Upper lobe of left lung (tissue), 6 donors: ENCODE measurements at regions not wholly inside any gene's neighbourhood (a gene's known extent, or its start where the extent isn't known, plus 50 kb on each side); places are given as distances from the start of the nearest gene placed in this dataset.

Experiments
- ATAC-seq, 2 donors: fragments of 200-7000 bp; cut with Tn5 transposase; one replicate each; pipeline ENCODE4 v1.9.1; 2022; ENCODE audit warnings: mild to moderate bottlenecking in 2 of 2, moderate library complexity in 2 of 2; ENCODE audit not compliant: low FRiP score in 2 of 2
- DNase-seq, 2 donors: peaks; one replicate each; pipeline ENCODE4 v3.0.0-alpha.2; 2019 to 2020
- H3K27ac ChIP-seq, 4 donors: fragments of 200-600 bp; sonication (generic); one replicate each; pipeline ENCODE4 v1.5.1; 2016 to 2019
- H3K27me3 ChIP-seq, 4 donors: fragments of 200-600 bp; sonication (generic); one replicate each; pipeline ENCODE4 v1.5.1; 2017 to 2019
- H3K36me3 ChIP-seq, 4 donors: fragments of 200-600 bp; sonication (generic); one replicate each; pipeline ENCODE4 v1.5.1; 2016 to 2019
- H3K4me1 ChIP-seq, 4 donors: fragments of 200-600 bp; sonication (generic); one replicate each; pipeline ENCODE4 v1.5.1; 2018 to 2019
- H3K4me3 ChIP-seq, 4 donors: fragments of 200-600 bp; sonication (generic); one replicate each; pipeline ENCODE4 v1.5.1; 2017 to 2019; ENCODE audit warnings: mild to moderate bottlenecking in 2 of 4, moderate library complexity in 1 of 4
- H3K9me3 ChIP-seq, 4 donors: fragments of 200-600 bp; sonication (generic); one replicate each; pipeline ENCODE4 v1.5.1; 2018 to 2019
- EP300 ChIP-seq, 4 donors: sonication (generic); formaldehyde crosslinking; IDR thresholded peaks; one replicate each; pipeline ENCODE4 v1.5.1; 2017; ENCODE audit warnings: antibody characterized with exemption in 4 of 4, control low read depth in 2 of 4
- POLR2A ChIP-seq, 4 donors: fragments of 450-650 bp; IDR thresholded peaks; one replicate each; pipeline ENCODE4 v1.5.1; 2016 to 2017; ENCODE audit warnings: antibody characterized with exemption in 4 of 4, mild to moderate bottlenecking in 2 of 4
- POLR2AphosphoS5 ChIP-seq, 2 donors: sonication (generic); formaldehyde crosslinking; IDR thresholded peaks; one replicate each; pipeline ENCODE4 v1.5.1; 2017; ENCODE audit warnings: antibody characterized with exemption in 2 of 2
- WGBS, 2 donors: methylation state at CpG; one replicate each; pipeline ENCODE4 v1.1.5; 2017 to 2018; 5-methylcytosine and 5-hydroxymethylcytosine counted together
- TF ChIP-seq, protein P1 (sequence below), 6 experiments: fragments of 450-650 bp in 4 of 6; fragments of 200-600 bp in 2 of 6; sonication (generic) in 2 of 6; IDR thresholded peaks; one replicate each; pipeline ENCODE4 v1.5.1; 2016 to 2019; ENCODE audit warnings: antibody characterized with exemption in 6 of 6
- donor health status: DM: no; HTN: no; CAD: no; lungs with moderate emphysema.
- donor health status: DM: no; HTN: yes; CAD: no; lungs with severe emphysema.

DNA sequence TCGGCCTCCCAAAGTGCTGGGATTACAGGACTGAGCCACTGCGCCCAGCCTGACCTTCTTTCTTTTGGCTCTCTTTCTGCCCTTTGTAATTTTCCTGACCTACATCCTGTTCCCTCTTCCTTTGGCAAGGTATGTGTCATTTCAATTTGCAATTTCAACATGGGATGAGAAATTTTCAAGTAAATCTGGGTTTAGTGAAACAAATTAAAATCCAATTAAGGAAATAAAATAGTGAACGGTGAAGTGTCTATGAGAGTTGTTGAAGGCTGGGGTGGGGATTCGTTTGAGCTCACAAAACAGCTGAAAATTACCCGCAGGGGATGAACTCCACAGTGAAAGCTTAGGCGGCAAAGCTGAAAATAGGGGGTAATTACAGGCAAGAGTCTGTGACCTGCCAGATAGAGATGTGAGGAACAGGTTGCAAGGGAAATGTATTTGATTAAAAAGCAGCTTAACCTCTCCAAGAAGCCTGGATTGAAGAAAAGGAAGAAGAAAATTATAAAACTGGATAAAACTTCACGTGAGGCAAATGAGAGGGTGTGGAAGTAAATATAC, 277.7 kb downstream of the UTP18 start:
- DNase-seq (no peak), ATAC-seq (no peak)
- H3K27me3 ChIP-seq, result no peaks in the 10 kb centered on the region
- H3K4me3 ChIP-seq, result no peak overlapping the region
- TF ChIP-seq, protein P1, sequence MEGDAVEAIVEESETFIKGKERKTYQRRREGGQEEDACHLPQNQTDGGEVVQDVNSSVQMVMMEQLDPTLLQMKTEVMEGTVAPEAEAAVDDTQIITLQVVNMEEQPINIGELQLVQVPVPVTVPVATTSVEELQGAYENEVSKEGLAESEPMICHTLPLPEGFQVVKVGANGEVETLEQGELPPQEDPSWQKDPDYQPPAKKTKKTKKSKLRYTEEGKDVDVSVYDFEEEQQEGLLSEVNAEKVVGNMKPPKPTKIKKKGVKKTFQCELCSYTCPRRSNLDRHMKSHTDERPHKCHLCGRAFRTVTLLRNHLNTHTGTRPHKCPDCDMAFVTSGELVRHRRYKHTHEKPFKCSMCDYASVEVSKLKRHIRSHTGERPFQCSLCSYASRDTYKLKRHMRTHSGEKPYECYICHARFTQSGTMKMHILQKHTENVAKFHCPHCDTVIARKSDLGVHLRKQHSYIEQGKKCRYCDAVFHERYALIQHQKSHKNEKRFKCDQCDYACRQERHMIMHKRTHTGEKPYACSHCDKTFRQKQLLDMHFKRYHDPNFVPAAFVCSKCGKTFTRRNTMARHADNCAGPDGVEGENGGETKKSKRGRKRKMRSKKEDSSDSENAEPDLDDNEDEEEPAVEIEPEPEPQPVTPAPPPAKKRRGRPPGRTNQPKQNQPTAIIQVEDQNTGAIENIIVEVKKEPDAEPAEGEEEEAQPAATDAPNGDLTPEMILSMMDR (IDR thresholded peaks at IDR 0.05), result no peak
- no peak for TF ChIP-seq POLR2A (IDR thresholded peaks at IDR 0.05)
- no peak for TF ChIP-seq EP300 (IDR thresholded peaks at IDR 0.05)
- no peak for TF ChIP-seq POLR2AphosphoS5 (IDR thresholded peaks at IDR 0.05)
- no peak overlapping the region for H3K27ac ChIP-seq
- no peaks in the 10 kb centered on the region for H3K9me3 ChIP-seq
- H3K36me3 ChIP-seq, result no peaks in the 10 kb centered on the region
- H3K4me1 ChIP-seq, result peaks cover 0 to 4% (median 0%) of the 10 kb centered on the region in 4 donors
- WGBS, 2 donors, result 71 to 74% methylated on average over 7 of the region's 7 CpGs

DNA sequence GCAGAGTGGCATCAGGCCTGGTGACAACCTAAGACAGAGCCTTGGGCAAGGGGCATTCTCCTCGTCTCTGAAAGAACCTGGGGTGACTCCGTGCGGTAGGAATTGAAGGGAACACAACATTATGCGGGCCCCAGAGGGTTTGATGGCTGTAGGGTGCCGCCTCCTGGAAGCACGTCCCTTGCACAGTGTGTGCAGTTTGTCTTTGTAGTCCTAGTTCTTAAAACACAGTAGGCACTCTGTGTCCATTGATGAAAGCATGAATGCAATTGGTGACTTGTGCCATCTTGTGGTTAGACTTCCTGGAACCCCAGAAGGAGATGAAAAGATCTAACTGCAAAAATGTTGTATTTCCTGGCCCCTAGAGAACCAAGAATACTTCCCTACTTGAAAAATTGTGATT, 279.8 kb downstream of the UTP18 start:
- ATAC-seq (no peak), DNase-seq (no peak)
- TF ChIP-seq EP300 (IDR thresholded peaks at IDR 0.05) (no peak), POLR2A (IDR thresholded peaks at IDR 0.05) (no peak), POLR2AphosphoS5 (IDR thresholded peaks at IDR 0.05) (no peak)
- TF ChIP-seq, protein P1 (IDR thresholded peaks at IDR 0.05), result no peak
- Histone ChIP-seq H3K27me3 (no peaks in the 10 kb centered on the region), H3K4me3 (no peak overlapping the region), H3K9me3 (no peaks in the 10 kb centered on the region), H3K4me1 (peaks cover 0 to 4% (median 0%) of the 10 kb centered on the region in 4 donors), H3K36me3 (no peaks in the 10 kb centered on the region), H3K27ac (no peak overlapping the region)
- WGBS, 2 donors, result 93 to 95% methylated on average over 6 of the region's 6 CpGs

DNA sequence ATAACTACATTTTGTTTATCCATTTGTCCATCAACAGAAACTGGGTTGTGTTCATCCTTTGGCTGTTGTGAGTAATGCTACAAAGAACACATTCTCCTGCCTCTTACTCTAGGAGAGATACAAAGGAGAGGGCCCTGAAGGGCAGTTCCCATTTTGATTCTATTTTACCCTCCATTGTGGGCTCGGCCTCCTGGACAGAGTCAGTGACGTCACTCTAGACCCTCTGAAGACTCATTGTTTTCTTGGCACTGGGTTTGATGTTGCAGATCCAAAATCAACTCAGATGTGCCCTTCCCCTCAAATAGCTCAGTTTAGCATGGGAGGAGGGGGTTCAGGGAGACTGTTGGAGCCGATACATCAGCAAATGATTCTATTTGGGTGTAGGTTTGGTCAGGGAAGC, 280.9 kb downstream of the UTP18 start:
- WGBS, 2 donors, result 74 to 79% methylated on average over 3 of the region's 3 CpGs
- TF ChIP-seq POLR2A (IDR thresholded peaks at IDR 0.05) (no peak), POLR2AphosphoS5 (IDR thresholded peaks at IDR 0.05) (no peak), EP300 (IDR thresholded peaks at IDR 0.05) (no peak)
- TF ChIP-seq, protein P1 (IDR thresholded peaks at IDR 0.05), result no peak

DNA sequence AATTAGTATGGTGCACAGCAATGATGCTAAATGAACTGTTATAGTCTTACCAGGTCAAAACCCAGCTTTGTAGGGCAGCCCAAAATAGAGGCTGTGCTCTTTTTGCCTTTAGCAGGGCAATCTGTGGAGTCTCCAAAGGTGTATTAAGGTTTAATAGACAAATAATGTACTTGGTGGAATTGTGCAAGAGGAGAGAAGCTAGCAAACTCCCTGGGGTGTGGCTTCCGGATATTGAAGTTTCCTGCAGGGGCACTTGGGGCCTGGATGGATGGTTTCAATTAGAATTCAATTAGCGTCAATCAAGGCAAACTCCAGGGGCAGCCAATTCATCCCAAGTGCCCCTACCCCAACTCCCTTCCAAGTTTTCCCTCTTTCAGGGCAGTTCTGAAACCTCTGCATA, 285.8 kb downstream of the UTP18 start:
- Histone ChIP-seq H3K4me3 (no peak overlapping the region), H3K27me3 (no peaks in the 10 kb centered on the region), H3K27ac (no peak overlapping the region), H3K9me3 (no peaks in the 10 kb centered on the region), H3K4me1 (no peaks in the 10 kb centered on the region), H3K36me3 (no peaks in the 10 kb centered on the region)
- ATAC-seq, result no peak
- 43 to 74% methylated on average over 2 of the region's 2 CpGs for WGBS, 2 donors
- TF ChIP-seq POLR2A (IDR thresholded peaks at IDR 0.05) (no peak), EP300 (IDR thresholded peaks at IDR 0.05) (no peak), POLR2AphosphoS5 (IDR thresholded peaks at IDR 0.05) (no peak)
- TF ChIP-seq, protein P1 (IDR thresholded peaks at IDR 0.05), result no peak
- DNase-seq, result no peak

More for the DNA sequence above, 280.9 kb downstream of the UTP18 start:
- ATAC-seq, result no peak
- no peak for DNase-seq
- H3K27ac ChIP-seq, result no peak overlapping the region
- H3K27me3 ChIP-seq, result no peaks in the 10 kb centered on the region
- H3K4me1 ChIP-seq, result no peaks in the 10 kb centered on the region
- no peak overlapping the region for H3K4me3 ChIP-seq
- H3K36me3 ChIP-seq, result no peaks in the 10 kb centered on the region
- H3K9me3 ChIP-seq, result no peaks in the 10 kb centered on the region

DNA sequence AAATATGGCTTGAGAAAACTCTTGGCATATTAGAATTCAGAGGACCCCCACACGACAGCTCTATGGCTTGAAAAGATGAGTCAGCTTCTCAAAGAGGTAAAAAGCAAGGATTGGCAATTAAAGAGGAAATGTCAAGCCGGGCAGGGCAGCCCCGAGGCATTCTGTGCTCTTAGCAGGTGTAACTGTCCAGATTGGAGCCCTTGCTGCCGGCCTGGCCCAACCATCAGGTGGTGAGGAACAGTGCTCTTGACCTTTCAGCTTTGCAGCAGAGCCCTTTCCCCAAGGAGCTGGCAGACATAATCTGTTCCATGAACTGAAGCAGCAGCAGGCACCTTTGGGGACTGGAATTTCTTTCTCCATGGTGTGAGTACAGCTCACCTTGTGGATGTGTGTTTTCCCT, 287.8 kb downstream of the UTP18 start:
- TF ChIP-seq POLR2A (IDR thresholded peaks at IDR 0.05) (no peak), EP300 (IDR thresholded peaks at IDR 0.05) (no peak), POLR2AphosphoS5 (IDR thresholded peaks at IDR 0.05) (no peak)
- TF ChIP-seq, protein P1 (IDR thresholded peaks at IDR 0.05), result no peak
- no peak overlapping the region for H3K4me3 ChIP-seq
- H3K27ac ChIP-seq, result no peak overlapping the region
- no peaks in the 10 kb centered on the region for H3K27me3 ChIP-seq
- H3K36me3 ChIP-seq, result no peaks in the 10 kb centered on the region
- H3K9me3 ChIP-seq, result no peaks in the 10 kb centered on the region
- 43 to 59% methylated on average over 4 of the region's 4 CpGs for WGBS, 2 donors
- DNase-seq (no peak), ATAC-seq (no peak)
- H3K4me1 ChIP-seq, result no peaks in the 10 kb centered on the region
